ENCODE measurements at regions not wholly inside any gene's neighbourhood (a gene's known extent, or its start where the extent isn't known, plus 50 kb on each side); places are given as distances from the start of the nearest gene placed in this dataset.

DNA sequence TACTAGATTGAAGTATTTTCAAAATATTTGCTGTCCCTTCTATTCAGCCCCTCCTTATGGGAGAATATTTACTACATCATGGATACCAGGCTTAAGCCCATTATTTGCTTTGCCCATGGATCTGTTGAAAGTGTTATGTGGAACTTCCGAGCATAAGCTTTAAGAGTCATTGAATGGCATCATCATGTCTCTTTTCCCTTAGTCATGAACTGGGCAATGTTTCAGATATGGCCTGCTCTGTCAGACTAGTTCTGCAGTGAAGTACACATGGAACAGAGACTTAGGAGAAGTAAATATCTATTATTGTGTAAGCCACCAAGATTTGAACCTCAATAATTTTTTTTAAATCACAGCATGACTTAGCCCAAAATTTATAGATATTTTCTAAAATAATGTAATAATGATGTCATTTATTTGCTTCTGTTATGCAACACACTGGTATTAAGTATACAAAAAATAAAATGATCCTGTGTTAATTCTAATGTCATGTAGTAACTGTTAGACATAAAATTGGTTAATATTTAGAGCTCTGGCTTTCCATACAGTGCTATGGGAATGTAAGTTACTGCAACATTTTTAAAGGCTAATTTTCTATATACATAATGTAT is 1097.3 kb downstream of the SLC16A7 start:
- no peak for TF ChIP-seq POLR2A (IDR thresholded peaks at IDR 0.05)
- TF ChIP-seq, protein P1, sequence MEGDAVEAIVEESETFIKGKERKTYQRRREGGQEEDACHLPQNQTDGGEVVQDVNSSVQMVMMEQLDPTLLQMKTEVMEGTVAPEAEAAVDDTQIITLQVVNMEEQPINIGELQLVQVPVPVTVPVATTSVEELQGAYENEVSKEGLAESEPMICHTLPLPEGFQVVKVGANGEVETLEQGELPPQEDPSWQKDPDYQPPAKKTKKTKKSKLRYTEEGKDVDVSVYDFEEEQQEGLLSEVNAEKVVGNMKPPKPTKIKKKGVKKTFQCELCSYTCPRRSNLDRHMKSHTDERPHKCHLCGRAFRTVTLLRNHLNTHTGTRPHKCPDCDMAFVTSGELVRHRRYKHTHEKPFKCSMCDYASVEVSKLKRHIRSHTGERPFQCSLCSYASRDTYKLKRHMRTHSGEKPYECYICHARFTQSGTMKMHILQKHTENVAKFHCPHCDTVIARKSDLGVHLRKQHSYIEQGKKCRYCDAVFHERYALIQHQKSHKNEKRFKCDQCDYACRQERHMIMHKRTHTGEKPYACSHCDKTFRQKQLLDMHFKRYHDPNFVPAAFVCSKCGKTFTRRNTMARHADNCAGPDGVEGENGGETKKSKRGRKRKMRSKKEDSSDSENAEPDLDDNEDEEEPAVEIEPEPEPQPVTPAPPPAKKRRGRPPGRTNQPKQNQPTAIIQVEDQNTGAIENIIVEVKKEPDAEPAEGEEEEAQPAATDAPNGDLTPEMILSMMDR (IDR thresholded peaks at IDR 0.05): no peak
